Natural killer cell (primary cell): ENCODE measurements at regions not wholly inside any gene's neighbourhood (a gene's known extent, or its start where the extent isn't known, plus 50 kb on each side); places are given as distances from the start of the nearest gene placed in this dataset.

Source experiments
- ATAC-seq, 3 donors: fragments of 150-1000 bp in 2 of 3; fragments of 200-7000 bp in 1 of 3; cut with Tn5 transposase; 1 replicate in 1 of 3; 2 replicates in 2 of 3; pipeline ENCODE4 v1.10.0; 2021; ENCODE audit warnings: mild to moderate bottlenecking in 2 of 3, moderate library complexity in 2 of 3
- DNase-seq, 2 donors: peaks; one replicate each; pipeline versions ENCODE4 v3.0.0 to v3.0.0-alpha.2; 2013 to 2021; ENCODE audit warnings: mixed read lengths in 1 of 2
- H3K27ac ChIP-seq: one replicate; pipeline ENCODE4 v1.5.1; 2013; ENCODE audit warnings: mild to moderate bottlenecking, low read length
- H3K27me3 ChIP-seq: one replicate; pipeline ENCODE4 v1.6.1; 2013; ENCODE audit warnings: low read length; ENCODE audit not compliant: control insufficient read depth, insufficient read depth
- H3K36me3 ChIP-seq: one replicate; pipeline ENCODE4 v1.6.1; 2013; ENCODE audit warnings: low read length; ENCODE audit not compliant: control insufficient read depth, insufficient read depth
- H3K4me1 ChIP-seq: one replicate; pipeline ENCODE4 v1.6.1; 2013; ENCODE audit warnings: low read length; ENCODE audit not compliant: control insufficient read depth, insufficient read depth
- H3K4me3 ChIP-seq: one replicate; pipeline ENCODE4 v1.5.1; 2013; ENCODE audit warnings: low read length
- H3K9me3 ChIP-seq: one replicate; pipeline ENCODE4 v1.6.1; 2013; ENCODE audit warnings: low read length; ENCODE audit not compliant: control insufficient read depth, insufficient read depth
- H3K27ac Mint-ChIP-seq, 2 donors: one replicate each; pipeline ENCODE4 v1.8.0; 2022; ENCODE audit warnings: mild to moderate bottlenecking in 2 of 2, mixed read lengths in 2 of 2, moderate library complexity in 1 of 2
- H3K27me3 Mint-ChIP-seq, 2 donors: one replicate each; pipeline ENCODE4 v1.8.0; 2022; ENCODE audit warnings: low read depth in 2 of 2, mixed read lengths in 2 of 2
- H3K36me3 Mint-ChIP-seq: one replicate; pipeline ENCODE4 v1.8.0; 2022; ENCODE audit warnings: mixed read lengths
- H3K4me1 Mint-ChIP-seq, 2 donors: one replicate each; pipeline ENCODE4 v1.8.0; 2022; ENCODE audit warnings: mixed read lengths in 2 of 2
- H3K4me3 Mint-ChIP-seq: one replicate; pipeline ENCODE4 v1.8.0; 2022; ENCODE audit warnings: mild to moderate bottlenecking, moderate library complexity, mixed read lengths
- H3K9me3 Mint-ChIP-seq, 2 donors: one replicate each; pipeline ENCODE4 v1.8.0; 2022; ENCODE audit warnings: mixed read lengths in 2 of 2
- WGBS: methylation state at CpG from one replicate; pipeline ENCODE4 v1.1.7; 2013; ENCODE audit warnings: missing lambda C conversion rate; ENCODE audit not compliant: insufficient coverage; 5-methylcytosine and 5-hydroxymethylcytosine counted together
- intact Hi-C: fragments of 100-400 bp; cut with micrococcal nuclease; formaldehyde crosslinking; loops from one replicate; pipeline ENCODE4 v1.14.2; 2022
- TF ChIP-seq, protein P1 (sequence below): fragments of 200-600 bp; IDR thresholded peaks from one replicate; pipeline ENCODE4 v1.8.0; 2022; ENCODE audit warnings: antibody characterized with exemption

DNA sequence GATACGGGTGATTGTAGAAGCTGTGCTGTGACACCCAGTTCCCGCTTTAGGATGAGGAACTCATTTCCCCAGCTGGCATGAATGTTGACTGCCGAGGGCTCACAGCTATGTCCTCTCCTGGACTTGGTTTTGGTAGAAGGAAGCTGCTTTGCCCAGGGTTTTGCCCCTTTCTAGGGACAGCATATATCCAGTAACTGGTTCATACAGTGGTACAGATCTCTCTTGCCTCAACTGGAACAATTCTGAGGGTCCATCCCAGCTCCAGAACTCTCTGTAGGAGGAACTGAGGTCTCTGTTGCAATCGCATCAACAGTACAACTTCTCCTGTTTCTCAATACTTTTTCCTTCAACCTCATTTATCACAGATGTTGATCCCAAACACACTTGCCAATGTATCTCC is 54.5 kb upstream of the FNDC3B start:
- Mint-ChIP-seq H3K9me3 (no peaks in the 10 kb centered on the region), H3K27me3 (no peaks in the 10 kb centered on the region), H3K27ac (no peak overlapping the region), H3K4me1 (peaks cover 26 to 29% of the 10 kb centered on the region in 2 donors), H3K4me3 (no peak overlapping the region), H3K36me3 (no peaks in the 10 kb centered on the region)
- Histone ChIP-seq H3K27ac (no peak overlapping the region), H3K36me3 (no peaks in the 10 kb centered on the region), H3K27me3 (no peaks in the 10 kb centered on the region), H3K9me3 (no peaks in the 10 kb centered on the region), H3K4me3 (no peak overlapping the region), H3K4me1 (peaks cover 15% of the 10 kb centered on the region)
- intact Hi-C loops, result loop anchor here (5.0 kb wide), 1 partner anchor 52 kb away; the partner anchor contains the start of gene FNDC3B
- WGBS, result 59% methylated on average over 4 of the region's 4 CpGs
- ATAC-seq, result no peak
- DNase-seq, result no peak
- TF ChIP-seq, protein P1, sequence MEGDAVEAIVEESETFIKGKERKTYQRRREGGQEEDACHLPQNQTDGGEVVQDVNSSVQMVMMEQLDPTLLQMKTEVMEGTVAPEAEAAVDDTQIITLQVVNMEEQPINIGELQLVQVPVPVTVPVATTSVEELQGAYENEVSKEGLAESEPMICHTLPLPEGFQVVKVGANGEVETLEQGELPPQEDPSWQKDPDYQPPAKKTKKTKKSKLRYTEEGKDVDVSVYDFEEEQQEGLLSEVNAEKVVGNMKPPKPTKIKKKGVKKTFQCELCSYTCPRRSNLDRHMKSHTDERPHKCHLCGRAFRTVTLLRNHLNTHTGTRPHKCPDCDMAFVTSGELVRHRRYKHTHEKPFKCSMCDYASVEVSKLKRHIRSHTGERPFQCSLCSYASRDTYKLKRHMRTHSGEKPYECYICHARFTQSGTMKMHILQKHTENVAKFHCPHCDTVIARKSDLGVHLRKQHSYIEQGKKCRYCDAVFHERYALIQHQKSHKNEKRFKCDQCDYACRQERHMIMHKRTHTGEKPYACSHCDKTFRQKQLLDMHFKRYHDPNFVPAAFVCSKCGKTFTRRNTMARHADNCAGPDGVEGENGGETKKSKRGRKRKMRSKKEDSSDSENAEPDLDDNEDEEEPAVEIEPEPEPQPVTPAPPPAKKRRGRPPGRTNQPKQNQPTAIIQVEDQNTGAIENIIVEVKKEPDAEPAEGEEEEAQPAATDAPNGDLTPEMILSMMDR, result no peak

DNA sequence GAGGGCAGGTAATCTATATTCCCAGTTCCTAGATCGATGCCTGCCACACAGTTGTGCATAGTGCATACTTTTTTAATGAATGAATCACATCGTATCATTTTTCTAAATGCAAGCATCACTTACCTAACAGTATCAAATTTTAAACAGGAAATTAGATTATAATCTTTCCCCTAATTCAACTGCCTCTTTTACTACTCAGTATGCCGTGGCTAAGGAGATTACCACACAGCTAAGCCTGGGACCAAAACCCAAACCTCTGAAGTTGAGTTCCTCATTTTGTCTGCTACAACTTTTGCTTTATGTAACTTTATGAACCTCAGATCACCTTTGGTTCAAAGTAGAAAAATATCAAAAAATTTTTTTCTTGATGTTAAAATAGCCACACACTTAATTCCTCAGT is 53.2 kb upstream of the FNDC3B start:
- Histone ChIP-seq H3K36me3 (no peaks in the 10 kb centered on the region), H3K9me3 (no peaks in the 10 kb centered on the region), H3K4me3 (no peak overlapping the region), H3K27ac (no peak overlapping the region), H3K4me1 (peaks cover 9% of the 10 kb centered on the region), H3K27me3 (no peaks in the 10 kb centered on the region)
- Mint-ChIP-seq H3K4me3 (no peak overlapping the region), H3K36me3 (no peaks in the 10 kb centered on the region), H3K27ac (no peak overlapping the region), H3K4me1 (peaks cover 13 to 16% of the 10 kb centered on the region in 2 donors), H3K27me3 (no peaks in the 10 kb centered on the region), H3K9me3 (no peaks in the 10 kb centered on the region)
- no peak for DNase-seq
- peak in 1 of 3 donors; percentile 53 for ATAC-seq
- intact Hi-C loops, result no loop called here
- WGBS, result 24% methylated on average over 3 of the region's 3 CpGs
- TF ChIP-seq, protein P1, result no peak

DNA sequence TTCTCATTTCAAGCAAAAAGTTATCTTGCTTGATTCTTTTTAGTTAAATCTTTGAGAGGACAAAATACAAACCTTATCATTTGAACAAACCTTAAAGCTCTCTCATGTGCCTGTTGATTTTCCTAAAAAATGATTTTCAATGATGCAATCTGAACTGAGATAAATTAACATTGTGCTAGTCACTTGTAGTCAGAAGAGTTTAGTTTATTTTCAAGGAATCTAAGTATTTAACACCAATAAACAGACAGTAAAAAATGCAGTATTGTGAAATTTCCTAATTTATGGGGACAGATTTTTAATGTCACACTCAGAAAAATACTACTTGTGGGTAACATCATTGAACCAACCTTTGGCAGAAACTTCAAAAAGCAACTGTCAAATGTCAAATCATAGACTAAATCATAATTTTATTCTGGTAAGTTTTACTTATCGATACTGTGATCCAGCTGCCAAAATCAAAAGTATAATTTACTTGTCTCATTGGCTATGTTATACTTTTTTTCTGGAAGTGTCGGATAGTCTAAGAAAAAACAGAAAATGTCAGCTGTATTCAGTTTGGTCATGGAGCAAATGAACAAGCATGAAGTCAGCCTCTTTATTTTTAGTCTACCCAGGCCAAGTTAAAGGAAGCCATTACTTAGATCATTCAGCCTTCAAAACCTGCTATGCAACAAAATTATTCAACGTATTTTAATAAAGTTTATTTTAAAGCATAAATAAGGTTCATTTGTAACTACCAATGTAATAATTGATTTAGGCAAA is 52.4 kb upstream of the FNDC3B start:
- Histone ChIP-seq H3K27me3 (no peaks in the 10 kb centered on the region), H3K4me1 (peaks cover 9% of the 10 kb centered on the region), H3K27ac (no peak overlapping the region), H3K4me3 (no peak overlapping the region), H3K36me3 (no peaks in the 10 kb centered on the region), H3K9me3 (no peaks in the 10 kb centered on the region)
- WGBS, result 95% methylated on average over 1 of the region's 3 CpGs
- DNase-seq (no peak), ATAC-seq (no peak)
- no peaks in the 10 kb centered on the region for H3K36me3 Mint-ChIP-seq
- peaks cover 5 to 8% of the 10 kb centered on the region in 2 donors for H3K4me1 Mint-ChIP-seq
- intact Hi-C loops, result no loop called here
- H3K27me3 Mint-ChIP-seq, result no peaks in the 10 kb centered on the region
- no peak overlapping the region for H3K4me3 Mint-ChIP-seq
- H3K27ac Mint-ChIP-seq, result no peak overlapping the region
- TF ChIP-seq, protein P1, result no peak
- H3K9me3 Mint-ChIP-seq, result no peaks in the 10 kb centered on the region
